ENCODE measurements at regions not wholly inside any gene's neighbourhood (a gene's known extent, or its start where the extent isn't known, plus 50 kb on each side); places are given as distances from the start of the nearest gene placed in this dataset.
"Not testable (repeated sequence)": the region's sequence is repeated elsewhere in the genome, so short reads cannot be mapped to it uniquely, and the experiment has no call there.

GRCh38 chr21:5128261-5128660, 5393.1 kb upstream of the TPTE start:
- whole genome bisulfite sequencing, 4 donors: 0% methylated on average over 29 to 30 of the region's 42 CpGs; no CpG with 5 or more reads in 2 of the 4 donors
- peak; percentile 94 to 98 (median 96) for DNase-seq
- H3K27me3 ChIP-seq; intact Hi-C loops (cut with DNase I); H3K4me1 ChIP-seq (replicated peaks in 1 of 2); H3K9me3 ChIP-seq (replicated peaks in 1 of 3); H3K36me3 ChIP-seq (replicated peaks in 1 of 2): not testable (repeated sequence)
- Histone ChIP-seq H3K27ac (peak overlapping the region in 2 of 5 donors; percentile 54 to 81), H3K4me3 (peak overlapping the region in 2 of 4 donors; percentile 34 to 59)
- peak in 1 of 2 donors; percentile 28 for TF ChIP-seq POLR2A (IDR thresholded peaks at IDR 0.05)

GRCh38 chr21:5133824-5134223, 5387.6 kb upstream of the TPTE start:
- H3K4me1 ChIP-seq (replicated peaks in 1 of 2); H3K9me3 ChIP-seq (replicated peaks in 1 of 3); H3K27me3 ChIP-seq; H3K27ac ChIP-seq; intact Hi-C loops (cut with DNase I); H3K36me3 ChIP-seq (replicated peaks in 1 of 2); DNase-seq; H3K4me3 ChIP-seq: not testable (repeated sequence)
- 100% methylated on average over 3 of the region's 19 CpGs; no CpG with 5 or more reads in 3 of the 4 donors for WGBS, 4 donors

GRCh38 chr21:5136406-5136805, 5385.0 kb upstream of the TPTE start:
- intact Hi-C loops (cut with DNase I); H3K4me1 ChIP-seq (replicated peaks in 1 of 2); H3K27ac ChIP-seq; H3K36me3 ChIP-seq (replicated peaks in 1 of 2); H3K9me3 ChIP-seq (replicated peaks in 1 of 3); H3K4me3 ChIP-seq; H3K27me3 ChIP-seq: not testable (repeated sequence)
- peak in 2 of 7 donors; percentile 3 to 9 for DNase-seq
- 50% methylated on average over 1 of the region's 8 CpGs; no CpG with 5 or more reads in 3 of the 4 donors for WGBS, 4 donors

GRCh38 chr21:5137006-5137405, 5384.4 kb upstream of the TPTE start:
- H3K4me3 ChIP-seq; intact Hi-C loops (cut with DNase I); H3K36me3 ChIP-seq (replicated peaks in 1 of 2); H3K27me3 ChIP-seq; H3K4me1 ChIP-seq (replicated peaks in 1 of 2); H3K27ac ChIP-seq; H3K9me3 ChIP-seq (replicated peaks in 1 of 3): not testable (repeated sequence)
- 95 to 96% methylated on average over 14 to 15 of the region's 18 CpGs; no CpG with 5 or more reads in 2 of the 4 donors for WGBS, 4 donors
- DNase-seq: peak in 2 of 7 donors; percentile 2 to 5

GRCh38 chr21:5138687-5139086, 5382.7 kb upstream of the TPTE start:
- H3K36me3 ChIP-seq (replicated peaks in 1 of 2); H3K4me1 ChIP-seq (replicated peaks in 1 of 2); intact Hi-C loops (cut with DNase I); H3K27ac ChIP-seq; H3K4me3 ChIP-seq; H3K27me3 ChIP-seq; H3K9me3 ChIP-seq (replicated peaks in 1 of 3): not testable (repeated sequence)
- 93 to 96% methylated on average over 5 to 6 of the region's 7 CpGs; no CpG with 5 or more reads in 2 of the 4 donors for WGBS, 4 donors
- peak in 2 of 7 donors; percentile 7 to 12 for DNase-seq

- H3K36me3 ChIP-seq (replicated peaks in 1 of 2); intact Hi-C loops (cut with DNase I): not testable (repeated sequence)
These were observed 5381.9 kb upstream of the TPTE start for GRCh38 chr21:5139528-5139927.

GRCh38 chr21:5143011-5143410, 5378.4 kb upstream of the TPTE start:
- 91 to 96% (median 92%) methylated on average over 4 to 6 of the region's 6 CpGs; no CpG with 5 or more reads in 1 of the 4 donors for WGBS, 4 donors
- H3K27ac ChIP-seq; intact Hi-C loops (cut with DNase I); H3K27me3 ChIP-seq; H3K36me3 ChIP-seq (replicated peaks in 1 of 2); H3K9me3 ChIP-seq (replicated peaks in 1 of 3); H3K4me3 ChIP-seq; H3K4me1 ChIP-seq (replicated peaks in 1 of 2): not testable (repeated sequence)
- peak in 2 of 7 donors; percentile 9 to 11 for DNase-seq

More at GRCh38 chr21:5139528-5139927, 5381.9 kb upstream of the TPTE start:
- H3K9me3 ChIP-seq (replicated peaks in 1 of 3); H3K4me1 ChIP-seq (replicated peaks in 1 of 2); H3K27ac ChIP-seq; H3K27me3 ChIP-seq; H3K4me3 ChIP-seq; DNase-seq: not testable (repeated sequence)
- WGBS, 4 donors: no CpG with 5 or more reads among the region's 11 CpGs

GRCh38 chr21:5144731-5145130, 5376.7 kb upstream of the TPTE start:
- H3K27me3 ChIP-seq; H3K36me3 ChIP-seq (replicated peaks in 1 of 2); H3K27ac ChIP-seq; intact Hi-C loops (cut with DNase I); H3K9me3 ChIP-seq (replicated peaks in 1 of 3); H3K4me3 ChIP-seq; H3K4me1 ChIP-seq (replicated peaks in 1 of 2): not testable (repeated sequence)
- WGBS, 4 donors: 47 to 59% methylated on average over 8 of the region's 15 CpGs; no CpG with 5 or more reads in 2 of the 4 donors
- peak; percentile 53 to 70 (median 60) for DNase-seq

- H3K4me3 ChIP-seq; H3K4me1 ChIP-seq (replicated peaks in 1 of 2); H3K9me3 ChIP-seq (replicated peaks in 1 of 3); H3K27me3 ChIP-seq; H3K36me3 ChIP-seq (replicated peaks in 1 of 2); intact Hi-C loops (cut with DNase I); H3K27ac ChIP-seq: not testable (repeated sequence)
- WGBS, 4 donors: 68% methylated on average over 8 of the region's 18 CpGs; no CpG with 5 or more reads in 3 of the 4 donors
- peak in 3 of 7 donors; percentile 13 to 20 (median 14) for DNase-seq
These were observed 5373.7 kb upstream of the TPTE start for GRCh38 chr21:5147685-5148084.

GRCh38 chr21:5149222-5149621, 5372.2 kb upstream of the TPTE start:
- 93 to 100% (median 97%) methylated on average over 6 to 10 of the region's 14 CpGs; no CpG with 5 or more reads in 1 of the 4 donors for WGBS, 4 donors
- H3K4me1 ChIP-seq (replicated peaks in 1 of 2); H3K27me3 ChIP-seq; H3K36me3 ChIP-seq (replicated peaks in 1 of 2); H3K27ac ChIP-seq; H3K4me3 ChIP-seq; H3K9me3 ChIP-seq (replicated peaks in 1 of 3); intact Hi-C loops (cut with DNase I): not testable (repeated sequence)
- DNase-seq: peak in 1 of 7 donors; percentile 3

- H3K4me1 ChIP-seq (replicated peaks in 1 of 2); intact Hi-C loops (cut with DNase I); H3K9me3 ChIP-seq (replicated peaks in 1 of 3); H3K27me3 ChIP-seq; H3K36me3 ChIP-seq (replicated peaks in 1 of 2): not testable (repeated sequence)
- Histone ChIP-seq H3K4me3 (peak overlapping the region in 1 of 4 donors; percentile 57), H3K27ac (peak overlapping the region in 1 of 5 donors; percentile 71)
- WGBS, 4 donors: 0 to 2% methylated on average over 12 to 19 of the region's 69 CpGs; no CpG with 5 or more reads in 2 of the 4 donors
- peak in 2 of 7 donors; percentile 17 to 21 for DNase-seq
These were observed 5367.3 kb upstream of the TPTE start for GRCh38 chr21:5153842-5154640.
